NCI-H82 (cell line): ENCODE measurements at regions not wholly inside any gene's neighbourhood (a gene's known extent, or its start where the extent isn't known, plus 50 kb on each side); places are given as distances from the start of the nearest gene placed in this dataset.
A peak's percentile ranks its signal among the peaks of the same experiment; 100 is the strongest.

Source experiments
- DNase-seq: peaks from one replicate; lab custom pipeline; 2025; lab: John Stamatoyannopoulos, UW

- no peak for DNase-seq
Measured at GRCh38 chr13:50195045-50195444, 179.8 kb downstream of the KCNRG start.

GRCh38 chr13:50196118-50196517, 180.9 kb downstream of the KCNRG start:
- DNase-seq, result no peak

- DNase-seq, result peak; percentile 50
Measured at GRCh38 chr13:50197705-50198104, 182.5 kb downstream of the KCNRG start.

GRCh38 chr13:50198508-50198907, 183.3 kb downstream of the KCNRG start:
- peak; percentile 47 for DNase-seq

GRCh38 chr13:50200569-50200968, 185.3 kb downstream of the KCNRG start:
- no peak for DNase-seq

- DNase-seq, result no peak
Measured at GRCh38 chr13:50200988-50201387, 185.7 kb downstream of the KCNRG start.

- no peak for DNase-seq
Measured at GRCh38 chr13:50202485-50202884, 187.2 kb downstream of the KCNRG start.

GRCh38 chr13:50203256-50203941, 188.2 kb downstream of the KCNRG start:
- peak; percentile 22 for DNase-seq

GRCh38 chr13:50205581-50205980, 190.3 kb downstream of the KCNRG start:
- peak; percentile 55 for DNase-seq

- peak; percentile 76 for DNase-seq
Measured at GRCh38 chr13:50208826-50209335, 193.6 kb downstream of the KCNRG start.

- no peak for DNase-seq
Measured at GRCh38 chr13:50209631-50210030, 194.4 kb downstream of the KCNRG start.

- DNase-seq, result no peak
Measured at GRCh38 chr13:50213526-50213925, 198.3 kb downstream of the KCNRG start.

- no peak for DNase-seq
Measured at GRCh38 chr13:50214514-50214913, 199.3 kb downstream of the KCNRG start.

- no peak for DNase-seq
Measured at GRCh38 chr13:50215399-50215798, 200.2 kb downstream of the KCNRG start.

GRCh38 chr13:50219743-50220142, 204.5 kb downstream of the KCNRG start:
- DNase-seq, result no peak

GRCh38 chr13:50220938-50221337, 205.7 kb downstream of the KCNRG start:
- no peak for DNase-seq

- no peak for DNase-seq
Measured at GRCh38 chr13:50222569-50223332, 207.5 kb downstream of the KCNRG start.

GRCh38 chr13:50224534-50224933, 209.3 kb downstream of the KCNRG start:
- no peak for DNase-seq

- no peak for DNase-seq
Measured at GRCh38 chr13:50225193-50226155, 210.2 kb downstream of the KCNRG start.

GRCh38 chr13:50226515-50227155, 211.4 kb downstream of the KCNRG start:
- no peak for DNase-seq

- no peak for DNase-seq
Measured at GRCh38 chr13:50227361-50227760, 212.1 kb downstream of the KCNRG start.

- DNase-seq, result no peak
Measured at GRCh38 chr13:50228527-50228926, 213.3 kb downstream of the KCNRG start.
